NCI-H446 (cell line): ENCODE measurements at regions not wholly inside any gene's neighbourhood (a gene's known extent, or its start where the extent isn't known, plus 50 kb on each side); places are given as distances from the start of the nearest gene placed in this dataset.
"Not testable (repeated sequence)": the region's sequence is repeated elsewhere in the genome, so short reads cannot be mapped to it uniquely, and the experiment has no call there.

ENCODE experiments used
- DNase-seq, 2 experiments: peaks; one replicate each; lab custom pipeline; 2025; lab: John Stamatoyannopoulos, UW

DNA sequence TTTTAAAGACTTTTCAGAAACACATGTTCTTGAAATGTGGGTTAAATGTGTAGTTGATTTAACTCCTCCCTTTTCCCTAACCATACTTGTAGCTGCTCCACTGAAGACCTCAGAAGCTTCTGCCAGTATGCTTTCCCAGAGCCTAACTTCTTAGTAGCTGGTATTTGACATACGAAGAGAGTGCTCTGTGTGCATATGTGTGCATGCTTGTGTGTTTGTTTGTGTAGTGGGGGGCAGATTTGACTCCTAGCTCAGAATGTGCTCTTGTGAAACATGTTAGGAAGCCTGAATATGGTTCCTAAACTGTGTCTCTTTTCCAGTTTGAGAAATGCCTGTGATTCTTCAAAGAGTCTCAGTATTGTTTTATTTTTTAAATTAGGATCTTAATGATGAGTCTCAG, 420.4 kb downstream of the PCNX1 start:
- no peak for DNase-seq

DNA sequence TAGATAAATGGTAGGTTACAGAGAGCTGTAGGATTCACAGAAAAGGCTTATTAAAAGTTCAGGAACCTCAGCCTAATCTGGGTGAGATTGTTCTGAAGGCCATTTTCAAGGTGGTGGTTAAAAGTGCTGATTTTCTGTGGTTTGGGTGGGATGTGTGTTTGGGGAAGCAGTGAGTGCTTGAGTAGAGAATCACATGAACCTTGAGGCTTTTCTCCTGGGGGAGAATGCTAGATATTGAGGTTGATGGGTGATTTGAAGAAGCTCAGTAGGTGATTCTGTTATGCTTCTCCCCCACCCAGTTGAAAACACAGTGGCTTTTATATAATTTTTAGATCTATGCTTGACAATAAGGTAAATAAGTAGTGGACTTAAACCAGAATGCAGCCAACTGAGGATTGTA, 420.9 kb downstream of the PCNX1 start:
- no peak for DNase-seq

DNA sequence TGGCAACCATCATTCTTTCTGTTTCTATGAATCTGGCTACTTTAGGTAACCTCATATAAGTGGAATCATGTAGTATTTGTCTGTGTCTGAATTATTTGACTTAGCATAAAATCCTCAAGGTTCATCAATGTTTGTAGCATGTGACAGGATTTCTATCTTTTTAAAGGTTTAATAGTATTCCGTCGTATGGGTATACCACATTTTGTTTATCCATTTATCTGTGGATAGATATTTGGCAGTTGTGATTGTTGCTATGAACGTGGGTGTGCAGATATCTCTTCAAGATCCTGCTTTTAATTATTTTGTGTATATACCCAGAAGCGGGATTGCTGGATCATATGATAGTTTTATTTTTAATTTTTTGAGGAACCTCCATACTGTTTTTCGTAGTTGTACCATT, 421.7 kb downstream of the PCNX1 start:
- DNase-seq = no peak

DNA sequence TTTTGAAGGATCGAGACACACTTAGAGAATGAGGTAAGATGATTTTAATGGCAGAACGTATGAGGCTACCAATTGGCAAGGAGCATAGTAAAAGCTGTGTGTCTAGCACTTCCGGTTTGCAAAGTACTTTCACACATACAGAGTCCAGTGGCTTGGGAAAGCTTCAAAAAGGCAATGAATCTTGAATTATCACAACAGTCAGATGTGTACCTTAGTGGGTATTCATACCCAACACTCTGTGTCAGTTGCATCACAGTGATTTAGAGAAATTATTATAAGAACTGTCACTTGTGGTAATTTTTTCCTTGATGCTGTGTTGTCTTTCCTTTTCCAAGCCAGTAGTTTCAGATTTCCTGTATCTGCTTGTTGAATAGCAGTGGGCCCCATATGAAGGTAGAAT, 424.1 kb downstream of the PCNX1 start:
- DNase-seq = no peak

DNA sequence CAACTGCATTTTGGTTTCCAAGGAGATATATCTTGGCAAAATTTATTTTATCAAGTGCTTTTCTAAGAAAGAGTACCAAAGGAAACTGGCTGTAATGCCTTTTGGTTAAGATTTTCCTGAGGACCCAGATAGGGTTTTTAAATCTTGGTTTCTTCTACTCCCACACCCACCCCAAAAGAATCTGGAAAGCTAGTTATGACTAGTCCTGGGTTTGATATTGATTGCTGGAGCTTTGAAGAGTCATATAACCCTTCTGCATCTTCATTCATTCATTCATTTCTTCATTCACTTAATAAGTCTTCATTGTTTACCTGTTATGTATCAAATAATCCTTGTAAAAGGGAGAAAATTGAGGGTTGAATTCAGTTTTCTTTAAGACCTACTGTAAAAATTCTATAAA, 425.2 kb downstream of the PCNX1 start:
- no peak for DNase-seq

DNA sequence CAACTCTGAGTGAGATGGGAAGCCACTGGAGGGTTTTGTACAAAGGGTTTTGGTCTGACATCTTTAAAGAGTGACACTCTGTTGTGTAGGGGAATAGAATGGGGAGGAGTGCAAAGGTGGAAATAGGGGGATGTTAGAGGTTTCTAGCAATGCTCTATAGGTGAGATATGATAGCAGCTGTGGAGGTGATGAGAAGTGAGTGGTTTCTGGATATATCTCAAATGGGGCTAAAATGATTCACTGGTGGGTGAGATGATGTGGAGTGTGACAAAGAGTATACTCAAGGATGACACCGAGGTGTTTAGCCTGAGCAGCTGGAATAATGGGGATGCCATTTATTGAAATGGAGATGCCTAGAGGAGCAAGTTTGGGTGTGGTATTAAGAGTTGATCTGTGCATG, 426.4 kb downstream of the PCNX1 start:
- DNase-seq = no peak

DNA sequence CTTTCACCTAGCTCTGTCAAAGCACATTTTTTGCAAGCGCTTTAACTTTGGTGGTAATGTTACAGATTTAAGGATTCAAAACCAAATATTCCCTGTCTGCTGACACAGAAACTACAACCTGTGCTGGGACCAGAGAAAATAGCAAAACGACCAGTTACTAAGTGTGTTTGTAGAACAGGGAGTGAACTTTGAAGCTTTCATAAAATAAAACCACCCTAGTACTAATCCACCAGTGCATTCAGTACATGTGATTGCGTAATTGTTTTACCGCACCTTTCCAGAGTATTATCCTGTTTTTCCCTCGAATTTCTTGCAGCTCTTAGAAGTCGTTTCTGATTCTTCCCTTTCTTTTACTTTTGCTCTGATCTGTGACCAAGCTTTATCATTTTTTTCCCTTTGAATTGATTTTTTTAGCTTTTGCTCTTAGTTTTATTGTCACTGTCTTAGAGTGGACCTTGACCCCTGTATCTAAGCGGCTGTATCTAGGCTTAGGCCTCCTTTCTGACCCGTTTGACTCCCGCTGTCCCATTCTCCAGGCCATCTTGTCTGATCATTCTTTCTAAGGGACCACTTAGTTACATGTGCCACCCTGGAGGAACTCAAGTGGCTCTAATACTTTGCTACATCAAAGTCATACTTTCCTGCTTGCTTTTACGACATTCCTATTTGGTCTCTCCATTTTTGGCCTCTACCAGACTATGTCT, 429.4 kb downstream of the PCNX1 start:
- DNase-seq = no peak

DNA sequence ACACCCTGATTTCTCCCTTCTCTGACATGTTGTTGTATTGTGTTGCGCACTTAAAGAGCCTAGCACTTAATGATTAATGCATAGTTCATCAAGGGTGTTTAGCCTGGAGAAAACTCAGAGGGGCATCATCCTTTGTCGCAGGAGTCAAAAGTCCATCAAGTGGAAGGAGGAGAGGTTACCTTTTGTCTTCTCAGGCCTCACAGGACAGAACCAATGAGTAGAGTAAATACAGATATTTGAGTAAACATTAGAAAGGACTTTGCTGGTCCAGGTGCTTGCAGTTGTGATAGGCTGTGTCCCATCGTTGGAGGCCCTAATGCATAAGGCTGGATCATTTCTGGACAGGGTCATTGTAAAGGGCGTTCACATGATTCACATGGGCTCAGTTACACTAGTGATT, 430.9 kb downstream of the PCNX1 start:
- no peak for DNase-seq

DNA sequence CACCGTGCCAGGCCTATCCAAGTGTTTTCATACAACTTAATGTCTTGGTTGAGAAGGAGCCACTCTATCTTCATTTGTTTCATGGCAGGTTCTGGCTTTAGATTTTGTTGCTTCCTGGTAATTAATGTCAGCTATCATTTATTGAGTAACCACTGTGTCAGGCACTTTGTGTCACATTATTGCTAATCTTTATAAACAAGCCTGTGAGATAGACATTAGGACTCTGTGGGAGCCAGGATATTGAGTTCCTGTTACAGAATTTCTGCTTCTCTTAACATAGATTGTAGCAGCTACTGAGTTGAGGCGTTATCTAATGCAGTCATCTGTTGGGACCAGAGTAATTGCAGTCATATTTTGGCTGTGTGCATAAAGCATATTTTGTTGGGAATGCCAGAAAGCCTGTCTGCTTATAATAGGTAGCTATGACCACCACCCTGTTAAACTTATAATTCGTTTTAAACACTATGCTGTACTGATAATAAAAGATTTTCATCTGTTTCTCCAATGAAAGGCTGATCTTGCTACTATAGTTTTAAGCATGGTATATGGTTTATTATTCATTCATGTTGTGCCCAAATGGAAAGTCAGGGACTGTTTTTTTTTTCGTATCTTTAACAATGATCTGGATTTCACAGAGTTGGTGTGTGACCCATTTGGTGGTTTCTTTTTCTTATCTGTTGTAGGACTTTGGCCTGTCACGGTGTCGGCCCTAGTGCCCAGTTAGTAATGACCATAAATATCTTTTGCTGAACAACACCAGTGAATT, 432.6 kb downstream of the PCNX1 start:
- DNase-seq = no peak

DNA sequence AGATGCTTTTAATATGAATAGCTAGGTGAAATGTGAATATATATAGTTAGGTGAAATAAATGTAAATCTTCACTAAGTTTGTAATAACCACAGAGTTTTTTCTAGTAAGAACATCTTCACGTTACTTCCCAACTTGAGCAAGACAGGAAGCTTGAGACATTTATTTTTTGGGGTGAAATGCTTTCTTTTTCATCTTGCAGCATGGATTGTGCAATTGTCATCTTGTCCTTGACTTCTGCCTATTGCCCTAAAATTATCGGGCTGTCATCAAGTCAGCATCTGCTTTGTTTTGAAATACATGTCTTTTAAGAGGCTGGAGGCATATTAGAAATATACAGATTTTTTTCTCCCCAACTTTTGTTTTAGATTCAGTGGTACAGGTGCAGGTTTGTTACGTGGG, 433.9 kb downstream of the PCNX1 start:
- DNase-seq = no peak

DNA sequence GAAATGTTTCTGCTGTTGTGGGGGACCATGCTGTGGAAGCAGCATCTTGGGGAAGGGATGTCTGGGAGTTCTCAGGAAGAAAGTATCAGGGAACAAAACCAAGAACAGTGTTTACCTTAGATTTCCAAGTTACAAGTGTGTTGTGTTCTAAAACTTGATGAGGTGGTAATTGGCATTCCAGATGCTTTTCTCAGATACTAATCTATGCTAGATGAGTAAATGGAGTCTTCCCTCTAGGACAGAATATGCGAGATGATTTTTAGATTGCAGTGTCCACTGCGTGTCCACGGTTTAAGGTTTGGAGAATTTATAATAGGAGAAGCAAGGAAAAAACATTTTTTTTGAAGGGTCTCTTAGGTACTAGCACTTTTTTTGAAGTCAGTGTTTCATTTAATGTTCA, 436.5 kb downstream of the PCNX1 start:
- no peak for DNase-seq

DNA sequence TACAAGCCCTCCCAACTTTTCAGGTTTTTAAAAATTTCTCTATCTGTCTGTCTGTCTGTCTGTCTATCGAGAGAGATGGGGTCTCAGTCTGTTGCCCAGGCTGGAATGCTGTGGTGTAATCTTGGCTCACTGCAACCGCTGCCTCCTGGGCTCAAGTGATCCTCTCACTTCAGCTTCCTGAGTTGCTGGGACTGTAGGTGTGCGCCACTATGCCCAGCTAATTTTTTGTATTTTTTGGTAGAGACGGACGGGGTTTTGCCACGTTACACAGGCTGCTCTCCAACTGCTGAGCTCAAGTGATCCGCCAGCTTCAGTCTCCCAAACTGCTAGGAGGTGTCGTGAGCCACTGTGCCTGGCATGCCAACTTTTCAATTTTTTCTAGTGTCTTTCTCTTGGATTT, 437.2 kb downstream of the PCNX1 start:
- no peak for DNase-seq

DNA sequence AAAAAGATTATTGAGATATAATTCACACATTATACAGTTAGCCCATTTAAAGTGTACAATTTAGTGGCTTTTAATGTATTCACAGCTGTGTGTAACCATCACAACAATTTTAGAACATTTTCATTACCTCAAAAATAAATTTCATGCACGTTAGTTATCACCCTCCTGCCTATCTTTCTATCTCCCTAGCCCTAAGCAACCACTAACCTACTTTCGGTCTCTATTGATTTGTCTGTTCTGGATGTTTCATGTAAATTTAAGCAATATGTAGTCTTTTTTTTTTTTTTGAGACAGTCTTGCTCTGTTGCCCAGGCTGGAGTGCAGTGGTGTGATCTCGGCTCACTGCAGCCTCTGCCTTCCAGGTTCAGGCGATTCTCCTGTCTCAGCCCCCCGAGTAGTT, 439.4 kb downstream of the PCNX1 start:
- no peak for DNase-seq

DNA sequence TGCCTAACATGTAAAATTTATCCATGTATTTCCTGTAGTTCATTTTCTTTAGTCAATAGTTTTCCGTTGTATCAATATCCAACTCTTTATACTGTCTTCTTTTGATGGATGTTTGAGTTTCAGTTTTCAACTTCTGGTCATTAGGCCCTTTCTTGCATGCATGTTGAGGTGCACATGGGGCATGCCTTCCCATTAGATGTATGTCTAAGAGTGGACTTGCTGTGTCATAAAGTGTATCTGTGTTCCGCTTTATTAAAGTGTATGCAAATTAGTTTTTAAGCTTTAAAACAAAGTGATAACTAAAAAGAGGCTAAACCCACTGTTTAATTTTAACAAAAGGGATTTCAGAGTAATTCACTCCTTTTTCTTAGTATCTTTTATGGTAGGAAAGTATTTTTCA, 441.1 kb downstream of the PCNX1 start:
- DNase-seq = no peak

DNA sequence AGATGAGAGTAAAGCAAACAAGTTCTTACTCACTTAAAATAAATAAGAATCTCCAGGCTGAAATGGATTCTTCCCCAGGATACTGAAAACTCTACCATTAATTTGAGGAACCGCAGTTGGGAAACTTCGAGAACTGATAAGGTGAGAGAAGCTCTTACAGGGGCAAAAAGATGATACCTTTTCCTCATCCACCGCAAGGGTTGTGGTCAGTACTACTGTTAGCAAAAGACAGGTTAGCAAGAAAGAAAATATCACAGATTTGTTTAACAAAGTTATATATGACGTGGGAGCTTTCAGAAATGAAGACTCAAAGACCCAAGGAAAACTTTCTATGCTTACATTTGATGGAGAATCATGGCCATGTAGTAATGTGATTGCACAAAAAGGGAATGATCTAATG, 441.6 kb downstream of the PCNX1 start:
- DNase-seq = no peak

DNA sequence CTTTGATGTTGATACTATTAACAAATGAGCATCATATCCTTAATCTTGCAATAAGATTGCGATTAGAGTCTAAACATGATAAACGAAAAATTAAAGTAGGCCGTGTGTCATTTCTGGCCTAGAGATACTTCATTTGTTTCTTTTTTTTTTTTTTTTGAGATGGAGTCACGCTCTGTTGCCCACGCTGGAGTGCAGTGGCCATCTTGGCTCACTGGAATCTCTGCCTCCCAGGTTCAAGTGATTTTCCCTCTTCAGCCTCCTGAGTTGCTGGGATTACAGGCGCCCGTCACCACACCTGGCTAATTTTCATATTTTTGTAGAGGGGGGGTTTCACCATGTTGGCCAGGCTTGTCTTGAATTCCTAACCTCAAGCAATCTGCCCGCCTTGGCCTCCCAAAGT, 446.9 kb downstream of the PCNX1 start:
- no peak for DNase-seq

DNA sequence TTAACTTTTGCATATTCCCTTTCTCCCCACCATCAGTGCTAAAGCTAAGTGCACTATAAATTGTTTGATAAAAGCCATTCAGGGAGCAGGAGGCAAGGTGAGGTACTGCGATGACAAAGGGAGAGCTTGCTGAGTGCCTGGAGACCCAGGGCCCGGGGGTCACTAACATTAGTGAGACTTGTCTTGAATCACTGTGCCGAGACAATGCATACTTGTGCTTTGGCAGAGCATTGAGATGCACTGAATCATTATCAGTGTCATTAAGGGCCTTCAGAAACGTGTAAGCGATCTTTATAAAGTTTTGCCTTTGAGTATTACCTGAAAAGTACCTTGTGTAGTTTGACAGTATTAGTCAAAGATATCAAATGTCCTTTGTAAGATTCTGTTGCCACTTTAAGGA, 447.5 kb downstream of the PCNX1 start:
- DNase-seq = no peak

DNA sequence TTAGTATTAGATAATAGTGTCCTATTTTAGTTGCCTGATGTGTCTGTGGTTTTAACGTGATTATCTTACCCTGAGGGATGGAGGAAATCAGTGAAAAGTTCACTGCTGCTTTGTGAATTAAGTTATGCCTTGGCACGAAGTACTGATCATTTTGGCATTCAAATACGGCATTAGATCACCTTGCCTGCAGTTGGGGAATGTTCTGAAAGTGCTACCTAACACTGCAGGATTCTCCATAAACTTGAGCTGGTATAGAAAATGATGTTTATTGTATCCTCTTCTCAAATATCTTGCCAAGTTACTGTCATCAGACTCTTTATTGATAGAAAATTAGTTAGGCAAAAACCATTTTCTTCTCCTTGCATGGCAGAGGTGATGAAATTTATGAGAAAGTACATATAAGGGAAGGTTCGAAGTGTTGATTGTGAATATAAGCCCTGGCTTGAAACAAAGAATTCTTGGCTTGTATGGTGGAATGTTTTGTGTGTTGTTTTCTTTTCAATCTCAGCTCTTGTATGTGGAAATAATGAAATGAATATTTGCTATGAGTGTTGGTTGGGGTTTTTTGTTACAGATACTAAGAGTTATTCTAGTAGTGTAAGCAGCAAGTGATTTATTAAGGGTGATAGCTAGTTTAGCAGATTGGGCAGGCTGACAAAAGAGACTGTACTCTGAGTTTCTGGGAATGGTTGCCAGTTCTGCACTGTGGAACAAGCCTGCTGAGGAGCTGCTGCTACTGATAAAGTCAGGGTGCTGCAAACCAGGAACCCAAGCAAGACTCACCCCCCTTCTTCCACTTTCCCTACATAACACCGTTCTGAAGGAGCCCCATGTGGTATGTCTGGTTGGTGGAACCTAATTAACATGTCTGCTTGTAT, 448.3 kb downstream of the PCNX1 start:
- DNase-seq = peak; percentile 34 to 51

DNA sequence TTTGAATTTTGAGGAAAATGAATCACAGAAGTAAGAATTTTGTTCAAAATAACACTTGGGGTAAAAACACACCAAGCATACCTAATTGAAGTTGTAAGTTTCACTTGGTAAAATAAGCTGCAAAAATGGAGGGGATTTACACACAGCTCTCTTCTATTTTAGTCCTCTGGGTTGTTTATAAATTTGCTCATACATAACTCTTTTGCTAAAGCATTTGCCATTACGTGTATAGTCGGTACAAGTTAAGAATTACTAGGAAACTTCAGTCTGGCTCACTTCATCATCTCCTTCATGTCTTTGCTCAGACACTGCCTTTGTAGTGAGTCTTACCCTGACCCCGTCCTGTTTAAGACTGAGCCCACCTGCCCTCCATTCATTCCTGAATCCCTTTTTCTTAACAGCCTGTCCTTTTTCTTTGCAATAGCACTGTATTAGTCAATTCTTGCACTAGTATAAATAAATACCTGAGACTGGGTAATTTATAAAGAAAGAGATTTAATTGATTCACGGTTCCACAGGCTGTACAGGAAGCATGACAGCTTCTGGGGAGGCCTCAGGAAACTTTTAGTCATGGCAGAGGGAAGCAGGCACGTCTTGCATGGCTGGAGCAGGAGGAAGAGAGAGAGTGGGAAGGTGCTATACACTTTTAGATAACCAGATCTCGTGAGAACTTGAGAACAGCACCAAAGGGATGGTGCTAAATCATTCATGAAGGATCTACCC, 451.1 kb downstream of the PCNX1 start:
- DNase-seq = no peak

DNA sequence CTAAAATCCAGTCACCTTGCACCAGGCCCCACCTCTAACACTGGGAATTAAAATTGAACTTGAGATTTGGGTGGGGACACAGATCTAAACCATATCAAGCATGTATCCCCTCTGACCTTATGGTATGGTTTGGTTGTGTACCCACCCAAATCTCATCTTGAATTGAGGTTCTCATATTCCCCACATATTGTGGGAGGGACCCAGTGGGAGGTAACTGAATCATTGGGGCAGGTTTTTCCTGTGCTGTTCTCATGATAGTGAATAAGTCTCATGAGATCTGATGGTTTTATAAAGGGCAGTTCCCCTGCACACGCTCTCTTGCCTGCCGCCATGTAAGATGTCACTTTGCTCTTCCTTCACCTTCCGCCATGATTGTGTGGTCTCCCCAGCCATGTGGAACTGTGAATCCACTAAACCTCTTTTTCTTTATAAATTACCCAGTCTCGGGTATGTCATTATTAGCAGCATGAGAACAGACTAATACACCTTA, 451.7 kb downstream of the PCNX1 start:
- not testable (repeated sequence) for DNase-seq

DNA sequence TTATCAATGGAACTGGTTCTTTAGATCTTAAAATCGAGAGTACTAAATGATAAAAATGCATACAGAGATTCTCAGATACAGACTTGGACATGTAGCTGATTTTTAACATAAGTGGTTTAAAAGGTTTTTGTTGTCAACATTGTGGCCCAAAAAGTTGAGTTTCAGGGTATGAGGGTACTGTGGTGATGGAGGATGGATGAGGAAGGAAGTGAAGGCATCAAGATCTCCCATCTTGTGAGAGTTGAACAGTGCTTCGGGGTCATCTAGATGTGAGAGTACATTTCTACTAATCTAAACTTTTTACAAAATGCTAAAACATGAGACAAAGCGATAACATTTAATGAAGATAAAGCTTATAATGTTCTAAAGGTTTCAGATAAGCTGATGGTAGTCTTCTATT, 452.6 kb downstream of the PCNX1 start:
- DNase-seq = no peak

DNA sequence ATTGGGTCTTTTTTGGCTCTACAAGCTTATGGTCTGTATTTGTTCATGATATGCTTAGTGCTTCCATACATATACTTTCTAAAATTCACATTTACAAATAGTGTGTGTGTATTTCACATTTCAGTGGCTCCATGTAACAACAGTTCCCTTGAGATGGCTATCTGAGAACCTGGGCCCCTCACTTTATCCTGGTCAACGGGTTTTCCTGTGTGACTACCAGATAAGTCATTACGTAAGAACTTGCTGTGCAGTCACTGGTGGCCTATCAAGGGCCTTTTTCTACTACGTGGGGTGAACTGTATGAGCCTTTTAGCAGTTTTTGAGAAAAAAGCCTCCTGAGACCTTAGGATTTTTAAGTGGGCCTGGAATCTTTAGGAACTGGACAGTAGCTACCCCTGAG, 454.1 kb downstream of the PCNX1 start:
- DNase-seq = no peak
